Mesenchymal stem cell (in vitro differentiated cells and primary cell): ENCODE measurements at regions not wholly inside any gene's neighbourhood (a gene's known extent, or its start where the extent isn't known, plus 50 kb on each side); places are given as distances from the start of the nearest gene placed in this dataset.

Experiments
- DNase-seq: peaks from one replicate; pipeline ENCODE4 v3.0.0-alpha.2; 2013
- H2AFZ ChIP-seq: one replicate; pipeline ENCODE4 v1.6.1; 2013; ENCODE audit warnings: low read depth, mild to moderate bottlenecking, control low read depth, inconsistent platforms, low read length, moderate library complexity
- H2AK5ac ChIP-seq: 2 replicates; pipeline ENCODE4 v1.6.1; 2013; ENCODE audit warnings: low read length, moderate library complexity, mild to moderate bottlenecking, inconsistent platforms; ENCODE audit not compliant: severe bottlenecking
- H2BK120ac ChIP-seq: one replicate; pipeline ENCODE4 v1.6.1; 2013; ENCODE audit warnings: low read depth, mild to moderate bottlenecking, inconsistent platforms, low read length, moderate library complexity
- H2BK12ac ChIP-seq, 2 experiments: one replicate each; pipeline ENCODE4 v1.6.1; 2013; ENCODE audit warnings: inconsistent platforms in 2 of 2, low read length in 2 of 2, mild to moderate bottlenecking in 2 of 2, moderate library complexity in 2 of 2, control low read depth in 1 of 2
- H2BK15ac ChIP-seq: one replicate; pipeline ENCODE4 v1.6.1; 2013; ENCODE audit warnings: mild to moderate bottlenecking, low read depth, inconsistent platforms; ENCODE audit not compliant: poor library complexity, severe bottlenecking
- H2BK5ac ChIP-seq: 2 replicates; pipeline ENCODE4 v1.6.1; 2013; ENCODE audit warnings: low read depth, mild to moderate bottlenecking, low read length, control low read depth, inconsistent platforms; ENCODE audit not compliant: poor library complexity, severe bottlenecking
- H3K14ac ChIP-seq, 2 experiments: one replicate each; pipeline ENCODE4 v1.6.1; 2013; ENCODE audit warnings: inconsistent platforms in 2 of 2, low read length in 2 of 2, control low read depth in 1 of 2, mild to moderate bottlenecking in 1 of 2, moderate library complexity in 1 of 2
- H3K18ac ChIP-seq, 2 experiments: one replicate each; pipeline ENCODE4 v1.6.1; 2013; ENCODE audit warnings: inconsistent platforms in 2 of 2, low read length in 2 of 2, control low read depth in 1 of 2, low read depth in 1 of 2, mild to moderate bottlenecking in 1 of 2
- H3K23ac ChIP-seq, 2 experiments: one replicate each; pipeline ENCODE4 v1.6.1; 2013; ENCODE audit warnings: inconsistent platforms in 2 of 2, low read length in 2 of 2, mild to moderate bottlenecking in 2 of 2, moderate library complexity in 2 of 2, control low read depth in 1 of 2
- H3K27ac ChIP-seq: 2 replicates; pipeline ENCODE4 v1.5.1; 2013; ENCODE audit warnings: mild to moderate bottlenecking, moderate library complexity, low read length, control low read depth, inconsistent platforms; ENCODE audit not compliant: poor library complexity, severe bottlenecking
- H3K27me3 ChIP-seq, 2 experiments: 2 replicates each; pipeline versions ENCODE4 v1.6.1 to v1.7.0; 2013; ENCODE audit warnings: low read length in 2 of 2, mild to moderate bottlenecking in 2 of 2, moderate library complexity in 2 of 2, control low read depth in 1 of 2, inconsistent platforms in 1 of 2; ENCODE audit not compliant: control insufficient read depth in 1 of 2, insufficient read depth in 1 of 2
- H3K36me3 ChIP-seq, 2 experiments: 2 replicates each; pipeline versions ENCODE4 v1.6.1 to v1.7.0; 2013; ENCODE audit warnings: low read length in 2 of 2, control low read depth in 1 of 2, inconsistent platforms in 1 of 2, low read depth in 1 of 2, mild to moderate bottlenecking in 1 of 2; ENCODE audit not compliant: insufficient read depth in 2 of 2, control insufficient read depth in 1 of 2
- H3K4ac ChIP-seq, 2 experiments: one replicate each; pipeline ENCODE4 v1.6.1; 2013; ENCODE audit warnings: inconsistent platforms in 2 of 2, low read length in 2 of 2, mild to moderate bottlenecking in 2 of 2, moderate library complexity in 2 of 2, control low read depth in 1 of 2, low read depth in 1 of 2
- H3K4me1 ChIP-seq: 2 replicates; pipeline ENCODE4 v1.6.1; 2013; ENCODE audit warnings: low read depth, low read length, control low read depth; ENCODE audit not compliant: control insufficient read depth, insufficient read depth
- H3K4me2 ChIP-seq: 2 replicates; pipeline ENCODE4 v1.6.1; 2013; ENCODE audit warnings: low read length, mild to moderate bottlenecking, inconsistent platforms; ENCODE audit not compliant: poor library complexity, severe bottlenecking
- H3K4me3 ChIP-seq, 2 experiments: 2 replicates each; pipeline versions ENCODE4 v1.5.1 to v1.7.0; 2013; ENCODE audit warnings: low read length in 2 of 2, mild to moderate bottlenecking in 2 of 2, control low read depth in 1 of 2, low read depth in 1 of 2; ENCODE audit not compliant: insufficient read depth in 1 of 2
- H3K79me1 ChIP-seq: replicated peaks from 2 replicates; pipeline ENCODE4 v1.6.1; 2013; ENCODE audit warnings: mild to moderate bottlenecking, control low read depth, low read length, inconsistent platforms; ENCODE audit not compliant: poor library complexity, severe bottlenecking
- H3K9ac ChIP-seq: 2 replicates; pipeline ENCODE4 v1.7.0; 2013; ENCODE audit warnings: mild to moderate bottlenecking, low read length, moderate library complexity
- H3K9me3 ChIP-seq: 2 replicates; pipeline ENCODE4 v1.7.0; 2013; ENCODE audit warnings: mild to moderate bottlenecking, low read length; ENCODE audit not compliant: control insufficient read depth
- H4K8ac ChIP-seq: one replicate; pipeline ENCODE4 v1.6.1; 2013; ENCODE audit warnings: inconsistent platforms, mild to moderate bottlenecking, low read length, moderate library complexity
- H4K91ac ChIP-seq: one replicate; pipeline ENCODE4 v1.6.1; 2013; ENCODE audit warnings: mild to moderate bottlenecking, low read length, inconsistent platforms
- WGBS: methylation state at CpG from one replicate; pipeline ENCODE4 v1.1.7; 2013; ENCODE audit warnings: mixed read lengths; 5-methylcytosine and 5-hydroxymethylcytosine counted together

GRCh38 chrX:84717343-84717742 lies 215.1 kb upstream of the HDX start:
- no peaks in the 10 kb centered on the region for H3K4me1 ChIP-seq
- no peak for DNase-seq
- H3K9me3 ChIP-seq, result no peaks in the 10 kb centered on the region
- no peak overlapping the region for H3K4me2 ChIP-seq
- no peak overlapping the region for H3K27ac ChIP-seq
- no peak overlapping the region for H4K91ac ChIP-seq
- H4K8ac ChIP-seq, result no peak overlapping the region
- no peak overlapping the region for H3K9ac ChIP-seq
- H3K36me3 ChIP-seq, result no peaks in the 10 kb centered on the region
- no peak overlapping the region for H3K23ac ChIP-seq
- no peak overlapping the region for H3K14ac ChIP-seq
- 93% methylated on average over 1 of the region's 2 CpGs for WGBS
- H3K18ac ChIP-seq, result no peak overlapping the region
- no peaks in the 10 kb centered on the region for H3K27me3 ChIP-seq
- no peak overlapping the region for H2AFZ ChIP-seq
- no peak overlapping the region for H2AK5ac ChIP-seq
- H3K4me3 ChIP-seq, result no peak overlapping the region
- no peaks in the 10 kb centered on the region for H3K79me1 ChIP-seq
- no peak overlapping the region for H2BK12ac ChIP-seq
- H2BK5ac ChIP-seq, result no peak overlapping the region
- H2BK15ac ChIP-seq, result no peak overlapping the region
- no peak overlapping the region for H2BK120ac ChIP-seq
- no peak overlapping the region for H3K4ac ChIP-seq

- H3K9me3 ChIP-seq, result no peaks in the 10 kb centered on the region
- no peak overlapping the region for H2BK12ac ChIP-seq
- no peak overlapping the region for H3K27ac ChIP-seq
- H3K79me1 ChIP-seq, result no peaks in the 10 kb centered on the region
- no peaks in the 10 kb centered on the region for H3K4me1 ChIP-seq
- no peak overlapping the region for H2AFZ ChIP-seq
- no peak for DNase-seq
- WGBS, result no CpG with 5 or more reads among the region's 2 CpGs
- no peak overlapping the region for H3K4me2 ChIP-seq
- H2AK5ac ChIP-seq, result no peak overlapping the region
- no peak overlapping the region for H3K23ac ChIP-seq
- no peak overlapping the region for H3K18ac ChIP-seq
- no peak overlapping the region for H2BK15ac ChIP-seq
- H4K8ac ChIP-seq, result no peak overlapping the region
- H3K14ac ChIP-seq, result no peak overlapping the region
- H3K27me3 ChIP-seq, result no peaks in the 10 kb centered on the region
- H2BK120ac ChIP-seq, result no peak overlapping the region
- no peaks in the 10 kb centered on the region for H3K36me3 ChIP-seq
- no peak overlapping the region for H3K4ac ChIP-seq
- H4K91ac ChIP-seq, result no peak overlapping the region
- H3K9ac ChIP-seq, result no peak overlapping the region
- no peak overlapping the region for H3K4me3 ChIP-seq
- H2BK5ac ChIP-seq, result no peak overlapping the region
Measured at GRCh38 chrX:84721416-84721815, 219.2 kb upstream of the HDX start.

GRCh38 chrX:84724576-84724975 lies 222.3 kb upstream of the HDX start:
- Histone ChIP-seq H3K9ac (no peak overlapping the region), H3K23ac (no peak overlapping the region), H3K18ac (no peak overlapping the region), H2BK5ac (no peak overlapping the region), H4K8ac (no peak overlapping the region), H3K4ac (no peak overlapping the region), H2BK15ac (no peak overlapping the region), H4K91ac (no peak overlapping the region), H3K36me3 (no peaks in the 10 kb centered on the region), H2AFZ (no peak overlapping the region), H3K4me1 (no peaks in the 10 kb centered on the region), H3K79me1 (no peaks in the 10 kb centered on the region), H3K27ac (no peak overlapping the region), H3K9me3 (no peaks in the 10 kb centered on the region), H3K27me3 (no peaks in the 10 kb centered on the region), H3K14ac (no peak overlapping the region), H3K4me3 (no peak overlapping the region), H2AK5ac (no peak overlapping the region), H2BK12ac (no peak overlapping the region), H2BK120ac (no peak overlapping the region), H3K4me2 (no peak overlapping the region)
- 96% methylated on average over 5 of the region's 5 CpGs for WGBS
- no peak for DNase-seq

- H3K36me3 ChIP-seq, result no peaks in the 10 kb centered on the region
- H3K4me3 ChIP-seq, result no peak overlapping the region
- no peak overlapping the region for H3K18ac ChIP-seq
- H3K27me3 ChIP-seq, result no peaks in the 10 kb centered on the region
- H4K91ac ChIP-seq, result no peak overlapping the region
- no peak overlapping the region for H3K4me2 ChIP-seq
- no peaks in the 10 kb centered on the region for H3K4me1 ChIP-seq
- H2AFZ ChIP-seq, result no peak overlapping the region
- H2AK5ac ChIP-seq, result no peak overlapping the region
- no peaks in the 10 kb centered on the region for H3K79me1 ChIP-seq
- H3K9ac ChIP-seq, result no peak overlapping the region
- no peak overlapping the region for H3K27ac ChIP-seq
- no peaks in the 10 kb centered on the region for H3K9me3 ChIP-seq
- H2BK12ac ChIP-seq, result no peak overlapping the region
- no peak overlapping the region for H3K23ac ChIP-seq
- WGBS, result 80% methylated on average over 3 of the region's 4 CpGs
- no peak for DNase-seq
- H2BK15ac ChIP-seq, result no peak overlapping the region
- H3K14ac ChIP-seq, result no peak overlapping the region
- no peak overlapping the region for H3K4ac ChIP-seq
- H4K8ac ChIP-seq, result no peak overlapping the region
- no peak overlapping the region for H2BK120ac ChIP-seq
- no peak overlapping the region for H2BK5ac ChIP-seq
Measured at GRCh38 chrX:84729408-84729807, 227.2 kb upstream of the HDX start.
